ENCODE measurements at regions not wholly inside any gene's neighbourhood (a gene's known extent, or its start where the extent isn't known, plus 50 kb on each side); places are given as distances from the start of the nearest gene placed in this dataset.

GRCh38 chr7:1380821-1381580, 78.3 kb downstream of the MICALL2 start:
- Mint-ChIP-seq H3K4me1 (no peaks in the 10 kb centered on the region), H3K4me3 (no peak overlapping the region), H3K27ac (no peak overlapping the region), H3K27me3 (no peaks in the 10 kb centered on the region), H3K36me3 (ENCODE audit: low read depth) (no peaks in the 10 kb centered on the region), H3K9me3 (no peaks in the 10 kb centered on the region)
- ChIA-PET POLR2A (no interaction called here), CTCF (no interaction called here)
- DNase-seq: no peak

- ChIA-PET POLR2A (no interaction called here), CTCF (interaction anchor here (1.1 kb wide), 1 partner anchor 17 kb away, joined by 3 read pairs; no protein-coding TSS in a partner anchor)
- H3K27me3 Mint-ChIP-seq: peaks cover 3% of the 10 kb centered on the region
- no peaks in the 10 kb centered on the region for H3K4me1 Mint-ChIP-seq
- no peaks in the 10 kb centered on the region for H3K9me3 Mint-ChIP-seq
- H3K27ac Mint-ChIP-seq: no peak overlapping the region
- H3K4me3 Mint-ChIP-seq: no peak overlapping the region
- DNase-seq: no peak
- no peaks in the 10 kb centered on the region for H3K36me3 Mint-ChIP-seq (ENCODE audit: low read depth)
Measured at GRCh38 chr7:1382553-1383397, 76.5 kb downstream of the MICALL2 start.

GRCh38 chr7:1383398-1384112, 75.7 kb downstream of the MICALL2 start:
- H3K27ac Mint-ChIP-seq: no peak overlapping the region
- H3K4me1 Mint-ChIP-seq: no peaks in the 10 kb centered on the region
- H3K9me3 Mint-ChIP-seq: no peaks in the 10 kb centered on the region
- no peak for DNase-seq
- no peaks in the 10 kb centered on the region for H3K36me3 Mint-ChIP-seq (ENCODE audit: low read depth)
- POLR2A ChIA-PET: no interaction called here
- H3K4me3 Mint-ChIP-seq: no peak overlapping the region
- CTCF ChIA-PET: no interaction called here
- peaks cover 3% of the 10 kb centered on the region for H3K27me3 Mint-ChIP-seq

GRCh38 chr7:1384113-1384415, 75.2 kb downstream of the MICALL2 start:
- ChIA-PET POLR2A (no interaction called here), CTCF (no interaction called here)
- no peak overlapping the region for H3K27ac Mint-ChIP-seq
- DNase-seq: no peak
- H3K4me1 Mint-ChIP-seq: no peaks in the 10 kb centered on the region
- no peaks in the 10 kb centered on the region for H3K9me3 Mint-ChIP-seq
- H3K27me3 Mint-ChIP-seq: peaks cover 3% of the 10 kb centered on the region
- H3K36me3 Mint-ChIP-seq (ENCODE audit: low read depth): no peaks in the 10 kb centered on the region
- no peak overlapping the region for H3K4me3 Mint-ChIP-seq
